NCI-H446 treated with DMSO at 0.1 percent for 48 hours (cell line): ENCODE measurements at regions not wholly inside any gene's neighbourhood (a gene's known extent, or its start where the extent isn't known, plus 50 kb on each side); places are given as distances from the start of the nearest gene placed in this dataset.
"Not testable (repeated sequence)": the region's sequence is repeated elsewhere in the genome, so short reads cannot be mapped to it uniquely, and the experiment has no call there.

Source experiments
- DNase-seq: peaks from one replicate; lab custom pipeline; 2025; lab: John Stamatoyannopoulos, UW

DNA sequence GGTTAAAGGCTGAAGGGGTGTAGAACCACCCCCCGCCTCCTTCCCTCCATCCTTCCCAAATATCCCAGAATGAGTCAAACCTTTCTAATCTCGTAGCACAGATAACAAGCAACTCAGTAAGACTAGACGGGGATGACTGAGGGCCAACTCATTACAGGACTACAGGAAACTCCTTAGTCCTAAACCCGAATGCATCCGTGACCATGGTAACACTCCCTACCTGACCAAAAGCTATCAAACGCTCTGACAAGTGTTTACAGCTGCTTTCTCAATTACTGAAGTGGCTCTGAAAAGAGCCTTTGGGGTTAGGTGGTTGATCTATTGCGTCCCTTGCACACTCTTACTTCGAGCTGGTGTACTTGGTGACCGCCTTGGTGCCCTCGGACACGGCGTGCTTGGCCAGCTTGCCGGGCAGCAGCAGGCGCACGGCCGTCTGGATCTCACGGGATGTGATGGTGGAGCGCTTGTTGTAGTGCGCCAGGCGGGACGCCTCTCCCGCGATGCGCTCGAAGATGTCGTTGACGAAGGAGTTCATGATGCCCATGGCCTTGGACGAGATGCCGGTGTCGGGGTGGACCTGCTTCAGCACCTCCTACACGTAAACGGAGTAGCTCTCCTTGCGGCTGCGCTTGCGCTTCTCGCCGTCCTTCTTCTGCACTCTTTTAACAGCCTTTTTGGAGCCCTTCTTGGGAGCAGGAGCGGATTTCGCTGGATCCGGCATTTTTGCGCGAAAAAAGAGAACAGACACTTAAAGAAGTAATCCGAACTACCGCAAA, 67.4 kb downstream of the FAM72B start:
- DNase-seq: not testable (repeated sequence)

DNA sequence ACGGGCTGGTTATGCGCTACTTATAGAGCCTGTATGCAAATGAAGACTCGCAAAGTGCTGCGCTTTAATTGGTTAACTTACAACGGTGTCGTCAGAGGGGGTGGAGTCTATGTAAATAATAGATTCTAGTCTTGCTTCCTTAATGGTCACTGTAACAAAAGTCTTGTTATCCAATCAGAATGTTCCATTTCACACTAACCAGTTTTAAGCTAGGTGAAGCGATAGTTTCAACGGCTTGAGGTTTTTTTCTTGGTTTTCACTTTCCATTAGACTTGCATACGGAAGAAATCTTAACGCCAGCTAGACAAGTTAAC, 66.9 kb downstream of the FAM72B start:
- not testable (repeated sequence) for DNase-seq

GRCh38 chr1:121117622-121118479, 66.3 kb downstream of the FAM72B start:
- not testable (repeated sequence) for DNase-seq
